RKO (cell line): ENCODE measurements at regions not wholly inside any gene's neighbourhood (a gene's known extent, or its start where the extent isn't known, plus 50 kb on each side); places are given as distances from the start of the nearest gene placed in this dataset.
A peak's percentile ranks its signal among the peaks of the same experiment; 100 is the strongest.

Experiments
- DNase-seq: peaks from one replicate; pipeline ENCODE4 v3.0.0-alpha.2; 2016; ENCODE audit warnings: low spot score

DNA sequence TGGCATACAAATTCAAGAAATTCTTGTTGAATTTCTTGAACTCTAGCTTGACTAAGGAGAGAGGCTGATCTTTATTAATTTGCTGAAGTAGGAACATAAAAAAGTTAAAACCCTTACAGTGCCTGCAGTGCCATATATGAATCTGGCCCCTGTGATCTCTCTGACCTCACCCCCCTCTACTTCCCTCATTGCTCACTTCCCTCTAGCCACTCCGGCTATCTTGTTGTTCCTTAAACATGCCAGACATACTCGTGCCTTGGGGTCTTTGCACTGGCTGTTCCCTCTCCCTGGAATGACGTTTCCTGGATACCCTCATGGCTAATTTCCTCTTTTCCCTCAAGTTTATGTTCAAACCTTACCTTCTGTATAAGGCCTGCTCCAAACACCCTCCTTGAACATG is 246.3 kb upstream of the SIX2 start:
- no peak for DNase-seq

DNA sequence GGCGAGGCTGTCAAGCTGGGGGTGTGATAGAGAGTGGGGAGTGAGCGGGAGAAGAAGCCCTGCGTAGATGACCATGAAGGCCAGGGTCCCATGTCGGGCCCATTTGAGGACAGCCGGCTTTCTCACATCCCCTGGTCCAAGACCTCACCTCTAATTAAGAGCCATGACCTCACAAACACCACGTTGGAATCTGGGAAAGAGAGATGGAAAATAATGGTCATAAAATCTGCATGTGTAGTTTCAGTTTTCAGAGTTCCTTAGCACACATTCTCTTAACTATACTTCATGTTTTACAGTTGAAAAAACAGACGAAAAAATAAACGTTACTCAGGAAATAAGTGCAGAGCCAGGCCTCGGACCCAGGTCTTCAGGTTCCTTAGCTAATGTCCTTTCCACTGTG is 244.8 kb upstream of the SIX2 start:
- DNase-seq: no peak

DNA sequence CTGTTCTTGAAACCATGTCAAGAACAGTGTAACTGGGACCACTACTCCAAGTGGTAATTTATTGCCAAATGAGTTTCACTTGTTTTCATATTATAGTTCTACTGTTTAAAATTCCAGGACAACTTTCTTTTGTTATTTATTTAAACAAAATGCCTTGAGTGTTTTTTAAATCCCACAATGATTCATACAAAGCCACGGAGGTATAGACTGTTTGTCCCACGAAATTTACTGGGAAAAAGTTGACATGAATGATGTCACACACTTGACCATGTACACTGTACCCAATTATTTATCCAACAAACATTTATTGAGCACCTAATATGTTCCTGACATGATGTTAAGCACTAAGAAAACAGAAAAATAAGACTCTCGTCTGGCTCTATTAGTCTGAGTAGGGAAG is 243.9 kb upstream of the SIX2 start:
- DNase-seq: no peak

DNA sequence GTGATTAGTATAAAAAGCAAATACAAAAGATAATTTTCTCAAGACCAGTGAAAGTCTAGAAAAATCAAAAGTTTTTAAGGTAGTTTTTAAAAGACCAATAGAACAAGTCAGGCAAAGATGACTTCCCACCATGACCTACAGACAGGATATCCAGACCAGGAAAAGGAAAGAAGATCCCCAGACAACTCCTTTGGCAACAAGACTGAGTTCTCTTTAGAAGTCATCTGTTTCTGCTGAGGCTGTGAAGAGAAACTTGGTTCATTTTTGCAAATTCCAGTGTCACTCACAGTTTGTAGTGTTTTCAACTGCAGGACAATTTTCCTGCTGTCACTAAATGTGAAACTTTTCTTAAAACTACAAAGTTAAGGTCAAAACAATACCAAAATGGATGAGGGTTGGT is 240.9 kb upstream of the SIX2 start:
- DNase-seq: no peak

DNA sequence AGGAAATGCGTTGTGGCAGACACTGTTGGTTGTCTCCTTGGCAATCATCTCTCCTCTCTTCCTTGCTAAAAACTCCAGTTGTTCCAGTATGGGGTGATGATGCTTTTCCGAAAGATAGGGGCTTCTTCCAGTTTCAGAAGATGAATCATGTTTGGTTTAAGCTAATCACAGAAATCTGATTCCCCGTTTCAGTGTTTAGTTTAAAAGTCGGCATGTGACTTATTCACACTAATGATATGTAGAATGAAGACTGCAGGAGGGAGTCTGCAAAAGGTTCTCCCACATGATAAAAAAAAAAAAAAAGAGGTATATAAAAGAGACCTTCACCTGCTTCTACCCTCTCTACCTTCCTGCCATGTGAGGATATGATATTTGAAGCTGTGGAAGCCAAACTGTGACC is 239.0 kb upstream of the SIX2 start:
- no peak for DNase-seq

DNA sequence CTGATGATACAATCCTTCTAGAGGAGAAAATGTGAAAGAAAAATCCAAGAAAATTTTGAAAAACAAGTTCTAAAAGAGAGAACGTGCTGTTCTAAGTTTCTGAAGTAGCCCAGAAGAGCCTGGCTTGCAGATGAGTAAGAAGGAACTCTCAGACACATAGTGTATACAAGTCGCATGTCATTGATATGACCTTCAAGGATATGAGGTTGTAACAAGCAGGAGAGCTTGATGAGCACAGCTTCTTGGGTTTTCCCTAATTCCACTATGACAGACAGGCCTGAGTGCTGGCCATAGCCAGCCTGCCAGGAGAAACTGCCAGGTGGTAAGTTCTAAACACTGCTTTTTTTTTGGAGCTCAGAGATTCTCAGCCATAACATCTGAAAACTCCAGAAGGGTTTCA is 235.7 kb upstream of the SIX2 start:
- no peak for DNase-seq

DNA sequence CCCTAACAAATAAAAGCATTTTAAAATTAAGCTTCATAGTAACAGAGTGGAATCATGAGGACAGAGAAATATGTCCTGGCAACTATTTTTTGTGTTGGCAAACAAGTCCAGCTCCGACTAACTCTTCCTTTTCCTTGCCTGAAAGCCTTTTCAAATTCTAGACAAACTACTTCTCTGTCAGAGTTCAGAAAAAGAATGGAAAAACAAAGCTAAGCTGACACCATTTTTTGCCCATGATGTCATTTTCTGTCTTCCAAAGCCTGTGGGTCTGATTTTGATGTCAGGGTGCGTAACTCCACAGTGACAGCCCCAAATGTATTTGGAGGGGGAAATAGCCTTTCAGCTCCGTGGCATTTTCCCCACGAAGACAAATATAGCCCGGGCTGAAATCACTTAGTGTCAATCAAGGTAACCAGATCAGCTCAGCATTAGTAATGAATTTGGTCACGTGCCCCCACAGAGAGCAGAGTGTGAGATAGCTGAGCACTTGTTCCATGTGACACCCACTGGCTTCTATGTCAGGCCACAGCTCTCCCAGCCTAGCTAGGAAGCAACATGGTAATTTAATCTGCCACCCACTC is 233.0 kb upstream of the SIX2 start:
- peak; percentile 1 for DNase-seq

DNA sequence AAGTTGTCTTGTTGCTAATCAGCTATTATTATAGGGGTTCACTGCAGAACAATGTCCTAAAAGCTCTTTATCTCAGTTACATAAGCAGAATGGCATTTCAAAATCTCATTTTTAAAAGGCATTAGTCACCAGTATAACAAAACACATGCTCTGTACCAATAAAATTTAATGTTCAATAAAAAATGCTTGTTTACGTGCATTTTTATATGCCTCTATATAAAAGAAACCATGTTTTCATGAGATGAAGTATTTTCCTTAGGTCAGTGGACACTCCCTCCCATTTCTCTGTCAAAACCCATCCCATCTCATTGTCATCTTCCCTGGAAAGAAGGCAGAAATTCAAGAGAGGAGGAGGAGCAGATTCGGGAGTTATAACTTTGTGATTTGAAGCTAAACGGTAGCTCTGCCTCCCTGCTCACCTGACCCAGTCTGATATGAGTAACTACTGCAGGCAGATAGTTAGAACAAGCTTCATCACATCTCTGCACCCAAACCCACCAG is 231.9 kb upstream of the SIX2 start:
- peak; percentile 5 for DNase-seq

DNA sequence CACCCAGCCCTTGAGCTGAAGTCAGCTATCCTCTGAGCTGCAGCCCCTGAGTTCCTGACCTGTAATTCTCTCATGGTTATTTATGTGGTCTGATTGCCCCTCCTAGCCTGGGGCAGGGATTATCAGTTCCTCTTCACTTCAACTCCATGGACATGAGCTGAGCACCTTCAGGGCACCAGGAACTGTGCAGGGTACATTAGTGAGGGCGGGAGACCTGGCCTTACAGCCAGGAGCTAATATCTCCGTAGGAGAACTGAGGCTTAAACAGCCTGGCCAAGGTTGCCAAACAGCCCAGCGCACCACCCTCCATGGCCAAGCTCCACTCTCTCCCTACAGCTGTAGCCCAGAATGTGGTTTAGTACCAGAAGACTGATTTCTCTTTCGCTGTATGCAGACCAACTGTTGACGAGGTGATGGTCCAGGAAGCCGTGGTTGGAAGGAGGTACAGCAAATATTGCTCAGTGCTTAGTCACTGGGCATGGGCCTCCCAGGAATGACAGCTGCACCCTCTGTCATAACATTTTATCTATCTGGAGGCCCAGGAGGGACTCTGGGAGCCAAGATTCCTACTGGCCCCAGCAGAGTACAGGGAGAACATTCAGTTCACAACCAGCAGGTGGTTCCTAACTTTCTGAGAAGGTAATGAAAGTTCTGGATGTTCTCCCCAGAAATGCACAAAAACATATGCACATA is 228.7 kb upstream of the SIX2 start:
- peak; percentile 82 for DNase-seq

DNA sequence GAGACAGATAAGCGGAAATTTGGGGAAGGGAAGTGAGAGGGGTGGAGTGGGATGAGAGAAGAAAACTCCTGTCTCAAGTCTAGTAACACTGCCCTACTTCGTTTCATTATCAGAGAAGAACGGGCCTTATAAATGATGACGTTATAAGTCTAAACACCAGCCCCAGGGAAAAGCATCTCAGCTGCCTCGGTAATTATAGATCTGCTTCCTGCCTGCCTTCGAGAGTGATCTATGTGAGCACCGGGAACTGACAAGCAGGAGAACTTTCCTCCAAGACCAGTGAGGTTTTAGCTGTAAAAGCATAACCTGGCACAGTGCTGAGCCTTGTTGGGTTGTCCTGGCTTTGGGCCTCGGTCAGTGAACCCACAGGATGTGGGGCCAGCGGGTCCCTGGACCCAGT is 227.9 kb upstream of the SIX2 start:
- no peak for DNase-seq

DNA sequence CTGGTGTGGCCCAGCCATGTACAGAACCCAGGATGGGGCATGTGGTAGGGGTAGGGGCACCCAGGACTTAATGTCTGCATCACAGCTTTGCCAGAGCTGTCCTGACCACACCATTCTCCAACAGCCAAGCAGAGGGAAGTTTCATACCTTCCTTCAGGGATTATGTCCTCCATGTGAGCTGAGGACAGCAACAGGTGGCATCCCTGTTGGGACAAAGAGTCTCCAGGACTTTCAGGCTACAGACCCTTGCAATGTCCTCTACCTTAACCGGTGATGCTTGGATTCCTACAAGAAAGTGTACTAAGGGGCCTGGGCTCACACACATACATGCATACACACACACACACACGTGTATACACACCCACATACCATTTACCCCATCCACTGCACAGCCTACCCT is 227.0 kb upstream of the SIX2 start:
- DNase-seq: no peak

DNA sequence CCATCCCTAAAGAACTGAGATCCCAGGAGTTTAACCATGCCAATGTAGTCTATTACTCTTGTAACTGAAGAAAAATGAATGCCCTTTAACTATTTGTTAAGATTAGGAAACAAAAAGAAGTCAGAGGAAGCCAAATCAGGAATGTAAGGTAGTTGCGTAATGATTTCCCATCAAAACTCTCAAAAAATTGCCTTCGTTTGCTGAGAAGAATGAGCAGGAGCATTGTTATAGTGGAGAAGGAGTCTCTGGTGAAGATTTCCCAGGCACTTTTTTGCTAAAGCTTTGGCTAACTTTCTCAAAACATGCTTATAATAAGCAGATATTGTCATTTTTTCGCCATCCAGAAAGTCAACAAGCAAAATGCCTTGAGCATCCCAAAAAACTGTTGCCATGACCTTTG is 224.0 kb upstream of the SIX2 start:
- no peak for DNase-seq

DNA sequence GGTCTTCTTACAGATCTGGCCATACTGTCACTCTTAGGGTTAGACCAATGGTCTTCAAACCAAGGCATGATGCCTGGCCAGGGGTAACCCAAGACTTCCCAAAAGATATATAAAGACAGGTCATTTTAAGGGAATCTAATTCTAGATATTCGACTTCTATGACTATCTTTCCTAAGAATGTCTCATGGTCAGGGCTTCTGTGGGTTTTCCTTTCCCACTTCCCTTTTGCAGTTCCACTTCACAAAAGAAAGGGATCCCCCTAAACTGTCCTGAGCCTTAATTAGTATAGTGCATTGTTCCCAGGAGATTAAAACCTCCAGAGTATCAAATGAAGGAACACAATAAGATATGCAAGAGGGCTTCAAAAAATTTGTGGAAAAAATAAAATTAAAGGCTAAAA is 223.6 kb upstream of the SIX2 start:
- DNase-seq: no peak

DNA sequence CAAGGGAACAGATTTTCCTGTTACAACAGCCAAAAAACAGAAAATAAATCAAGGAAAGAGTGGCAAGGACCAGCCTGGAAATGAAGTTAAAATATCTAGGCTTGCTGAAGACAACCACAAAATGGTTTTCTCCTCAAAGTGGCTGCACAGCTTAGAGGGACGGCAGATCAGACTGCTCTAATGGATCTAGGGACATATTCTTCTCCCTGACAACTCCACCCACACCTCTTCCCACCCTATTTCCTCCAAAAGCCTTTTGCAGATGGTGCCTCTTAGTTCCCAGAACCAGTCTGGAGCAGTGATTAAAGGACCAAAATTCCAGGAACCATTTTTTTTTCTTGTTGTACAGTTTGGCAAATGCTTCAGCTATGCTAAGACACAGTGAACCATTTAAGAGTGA is 220.2 kb upstream of the SIX2 start:
- no peak for DNase-seq

DNA sequence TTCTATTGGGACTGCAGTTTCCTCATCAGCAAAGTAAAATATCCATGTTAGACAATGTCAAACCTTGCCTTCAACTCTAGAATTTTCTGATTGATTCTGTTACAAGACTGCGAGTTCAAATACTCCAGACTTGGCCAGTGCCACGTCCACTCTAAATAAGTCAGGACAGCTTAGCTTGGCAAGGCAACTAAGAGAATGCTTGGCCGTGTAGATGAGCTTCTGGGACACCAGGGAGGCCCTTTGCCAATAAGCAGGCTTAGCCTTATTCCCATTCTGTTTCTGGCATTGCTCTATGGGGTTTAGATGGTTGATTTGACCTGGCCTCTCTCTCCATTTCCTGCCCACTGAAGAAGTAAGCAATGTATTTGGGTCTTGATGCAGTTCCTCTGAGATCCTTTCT is 218.1 kb upstream of the SIX2 start:
- no peak for DNase-seq

DNA sequence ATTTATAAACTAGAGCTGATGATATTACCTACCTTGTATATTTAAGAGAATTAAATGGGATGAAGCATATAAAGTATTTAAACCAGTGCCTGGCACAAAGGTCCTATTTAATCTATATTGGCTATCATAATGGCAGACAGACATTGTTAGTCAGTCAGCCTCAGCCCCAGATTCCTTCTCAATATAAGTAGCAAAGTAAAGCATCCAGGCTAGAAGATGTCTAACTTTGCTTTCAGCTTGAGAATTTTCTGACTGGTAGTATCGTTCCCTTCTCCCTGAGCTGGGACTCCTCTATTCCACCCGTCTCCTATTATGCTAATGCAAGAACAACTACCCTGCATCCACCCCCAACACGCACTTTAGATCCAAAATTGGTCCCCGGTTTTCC is 215.7 kb upstream of the SIX2 start:
- no peak for DNase-seq

DNA sequence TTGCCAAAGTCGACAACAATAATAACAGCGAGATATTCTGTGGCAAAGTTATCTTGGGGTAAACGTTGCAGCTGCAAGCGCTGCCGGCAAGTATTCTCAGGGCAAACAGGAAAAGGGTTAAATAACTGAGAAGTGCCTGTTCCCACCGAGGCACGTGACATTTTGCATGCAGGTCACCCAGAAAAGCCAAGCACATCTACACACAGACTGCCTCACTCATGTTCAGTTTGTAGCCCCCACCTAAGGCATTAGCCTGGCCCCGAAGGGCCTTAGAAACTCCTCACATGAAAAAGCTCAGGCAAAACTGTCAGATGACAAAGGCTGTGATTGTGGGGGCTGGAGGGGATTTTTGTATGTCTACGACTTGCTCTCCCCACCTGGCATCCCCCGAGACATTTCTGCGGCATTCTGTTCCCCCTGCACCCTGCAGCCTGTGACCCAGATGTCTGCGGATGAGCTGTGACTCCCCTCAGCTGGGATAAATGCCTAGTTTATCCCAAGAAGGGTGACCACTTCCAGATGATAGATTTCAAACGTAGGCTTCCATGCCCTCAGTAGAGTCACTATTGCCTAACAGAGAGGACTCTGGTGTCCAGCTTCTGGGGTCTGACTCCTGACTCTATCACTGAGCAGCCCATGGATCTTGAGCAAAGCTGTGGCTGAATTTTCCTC is 215.2 kb upstream of the SIX2 start:
- no peak for DNase-seq

DNA sequence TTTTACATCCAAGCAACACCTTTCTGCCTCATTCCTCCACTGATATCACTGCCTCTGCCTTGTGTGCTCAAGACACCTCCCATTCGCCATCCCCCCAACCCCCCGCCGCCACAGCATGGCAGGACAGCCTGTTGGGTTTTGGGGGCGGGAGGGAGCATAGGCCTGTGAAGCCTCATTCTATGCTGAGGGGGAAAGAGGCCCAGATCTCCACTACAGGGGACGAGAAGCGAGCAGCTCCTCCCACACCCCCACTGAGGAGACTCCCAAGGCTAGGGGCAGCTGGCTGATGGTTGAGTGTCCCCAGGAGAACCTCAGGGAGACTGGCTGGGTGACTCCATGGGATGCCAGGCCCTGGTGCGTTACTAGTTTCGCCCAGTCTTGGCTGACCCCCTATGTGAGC is 214.3 kb upstream of the SIX2 start:
- DNase-seq: no peak

DNA sequence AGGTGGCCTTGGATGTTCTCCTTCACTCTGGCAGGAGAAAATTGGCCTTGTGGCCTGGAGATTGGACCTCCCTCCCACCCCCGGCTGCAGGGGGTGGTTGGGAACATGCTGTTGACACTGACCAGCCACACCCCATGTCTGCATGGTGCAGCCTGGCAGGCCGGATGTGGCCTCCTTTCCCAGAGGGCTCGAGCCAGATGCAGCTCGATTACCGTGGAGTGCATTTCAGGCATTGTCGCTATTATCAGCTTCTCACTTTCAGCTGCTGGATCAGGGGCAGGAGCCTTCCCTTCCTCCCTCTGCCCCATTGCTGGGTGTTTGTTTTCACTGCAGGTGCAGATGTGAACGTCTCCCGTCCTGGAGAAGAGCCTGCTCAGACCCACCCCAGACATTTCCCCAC is 211.0 kb upstream of the SIX2 start:
- DNase-seq: no peak

DNA sequence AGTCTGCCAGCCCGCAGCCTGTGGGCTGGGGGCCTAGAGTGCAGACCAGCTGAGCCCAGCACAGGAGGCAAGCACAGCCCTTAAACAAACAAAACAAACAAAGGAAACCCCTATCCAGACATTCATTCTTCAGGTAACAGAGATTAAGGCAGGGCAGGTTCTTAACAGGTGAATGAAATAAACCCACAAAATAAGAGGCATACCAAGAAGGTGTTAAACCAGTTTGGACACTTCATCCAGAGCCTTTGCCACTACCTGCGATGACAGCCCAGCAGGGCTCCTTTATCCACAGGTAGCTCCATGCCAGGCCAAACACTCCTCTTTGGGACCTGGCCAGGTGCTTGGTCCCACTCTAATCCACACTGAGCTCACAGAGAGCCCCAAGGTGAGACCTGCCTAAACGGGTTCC is 209.7 kb upstream of the SIX2 start:
- DNase-seq: no peak

DNA sequence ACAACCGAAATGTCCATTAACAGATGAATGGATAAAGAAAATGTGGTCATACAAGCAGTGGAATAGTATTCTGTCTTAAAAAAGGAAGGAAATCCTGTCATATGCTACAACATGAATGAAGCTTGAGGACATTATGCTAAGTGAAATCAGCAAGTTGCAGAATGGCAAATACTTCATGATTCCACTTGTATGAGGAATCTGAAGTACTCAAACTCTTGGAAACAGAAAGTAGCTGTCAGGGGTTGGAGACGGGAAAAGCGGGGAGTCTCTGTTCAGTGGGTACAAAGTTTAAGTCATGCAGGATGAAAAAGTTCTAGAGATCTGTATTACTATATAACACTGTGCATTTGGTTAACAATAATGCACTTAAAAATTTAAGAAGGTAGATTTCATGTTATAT is 209.0 kb upstream of the SIX2 start:
- DNase-seq: no peak

DNA sequence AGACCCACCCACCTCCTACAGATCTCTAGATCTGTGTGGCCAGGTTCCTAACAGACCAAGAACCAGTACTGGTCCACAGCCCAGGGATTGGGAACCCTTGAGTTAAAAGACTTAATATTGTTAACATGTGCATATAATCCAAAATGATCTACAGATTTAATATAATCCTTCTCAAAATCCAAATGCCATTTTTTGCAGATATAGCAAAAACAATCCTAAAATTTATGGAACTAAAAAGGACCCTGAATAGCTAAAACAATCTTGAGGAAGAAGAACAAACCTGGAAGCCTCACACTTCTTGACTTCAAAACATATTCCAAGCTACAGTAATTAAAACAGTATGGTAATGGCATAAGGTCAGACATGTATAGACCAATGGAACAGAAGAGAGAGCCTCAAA is 206.9 kb upstream of the SIX2 start:
- no peak for DNase-seq

DNA sequence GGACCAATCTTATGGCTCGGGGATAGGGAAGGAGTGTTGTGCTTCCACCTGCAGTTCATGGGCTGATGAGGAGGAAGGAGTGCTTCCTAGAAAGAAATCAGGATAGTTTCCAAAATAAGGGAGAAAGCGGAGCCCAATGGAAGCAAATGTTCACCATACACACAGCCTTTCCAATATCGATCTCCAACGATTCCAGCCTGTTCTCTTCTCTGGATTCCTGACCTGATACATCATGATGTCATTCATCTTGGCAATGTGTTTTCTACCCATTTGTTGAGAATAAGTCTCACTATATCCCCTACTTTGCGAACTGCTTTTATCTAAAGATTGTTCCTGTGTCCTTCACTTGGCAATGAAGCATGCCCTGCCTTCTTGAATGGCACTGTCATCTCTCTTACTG is 205.3 kb upstream of the SIX2 start:
- DNase-seq: no peak
